ENCODE measurements at regions not wholly inside any gene's neighbourhood (a gene's known extent, or its start where the extent isn't known, plus 50 kb on each side); places are given as distances from the start of the nearest gene placed in this dataset.

GRCh38 chr3:28149960-28150359 lies 91.5 kb upstream of the CMC1 start:
- H3K4me2 ChIP-seq: no peak overlapping the region
- H3K36me3 Mint-ChIP-seq: no peaks in the 10 kb centered on the region
- H2AFZ ChIP-seq (replicated peaks): no peak overlapping the region
- TF ChIP-seq, protein P1, sequence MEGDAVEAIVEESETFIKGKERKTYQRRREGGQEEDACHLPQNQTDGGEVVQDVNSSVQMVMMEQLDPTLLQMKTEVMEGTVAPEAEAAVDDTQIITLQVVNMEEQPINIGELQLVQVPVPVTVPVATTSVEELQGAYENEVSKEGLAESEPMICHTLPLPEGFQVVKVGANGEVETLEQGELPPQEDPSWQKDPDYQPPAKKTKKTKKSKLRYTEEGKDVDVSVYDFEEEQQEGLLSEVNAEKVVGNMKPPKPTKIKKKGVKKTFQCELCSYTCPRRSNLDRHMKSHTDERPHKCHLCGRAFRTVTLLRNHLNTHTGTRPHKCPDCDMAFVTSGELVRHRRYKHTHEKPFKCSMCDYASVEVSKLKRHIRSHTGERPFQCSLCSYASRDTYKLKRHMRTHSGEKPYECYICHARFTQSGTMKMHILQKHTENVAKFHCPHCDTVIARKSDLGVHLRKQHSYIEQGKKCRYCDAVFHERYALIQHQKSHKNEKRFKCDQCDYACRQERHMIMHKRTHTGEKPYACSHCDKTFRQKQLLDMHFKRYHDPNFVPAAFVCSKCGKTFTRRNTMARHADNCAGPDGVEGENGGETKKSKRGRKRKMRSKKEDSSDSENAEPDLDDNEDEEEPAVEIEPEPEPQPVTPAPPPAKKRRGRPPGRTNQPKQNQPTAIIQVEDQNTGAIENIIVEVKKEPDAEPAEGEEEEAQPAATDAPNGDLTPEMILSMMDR (IDR thresholded peaks at IDR 0.05): no peak
- TF ChIP-seq EZH2 (IDR thresholded peaks at IDR 0.05) (no peak), EZH2phosphoT487 (IDR thresholded peaks at IDR 0.05) (no peak)
- no peak overlapping the region for H3K4me3 ChIP-seq
- H3K36me3 ChIP-seq: no peaks in the 10 kb centered on the region
- peaks cover 7% of the 10 kb centered on the region for H3K9me3 Mint-ChIP-seq
- no peaks in the 10 kb centered on the region for H3K79me2 ChIP-seq (ENCODE audit: low read depth)
- H3K4me1 Mint-ChIP-seq: no peaks in the 10 kb centered on the region
- no peaks in the 10 kb centered on the region for H3K4me1 ChIP-seq
- H3K4me3 Mint-ChIP-seq: no peak overlapping the region
- no peaks in the 10 kb centered on the region for H4K20me1 ChIP-seq (ENCODE audit: low read depth)
- DNase-seq (ENCODE audit: low spot score): no peak
- H3K27ac ChIP-seq: no peak overlapping the region
- no peak overlapping the region for H3K27ac Mint-ChIP-seq
- H3K27me3 Mint-ChIP-seq (ENCODE audit: insufficient read depth, low read depth): no peaks in the 10 kb centered on the region
- no peak overlapping the region for H3K9ac ChIP-seq
- no peaks in the 10 kb centered on the region for H3F3A ChIP-seq (ENCODE audit: low read depth)
- H3K27me3 ChIP-seq: no peaks in the 10 kb centered on the region
- H3K9me3 ChIP-seq (ENCODE audit: low read depth): no peaks in the 10 kb centered on the region

GRCh38 chr3:28150465-28151206 lies 90.8 kb upstream of the CMC1 start:
- Histone ChIP-seq H3K79me2 (ENCODE audit: low read depth) (no peaks in the 10 kb centered on the region), H3K27me3 (no peaks in the 10 kb centered on the region), H3K4me2 (no peak overlapping the region), H3K9ac (no peak overlapping the region), H2AFZ (replicated peaks) (no peak overlapping the region), H3K36me3 (no peaks in the 10 kb centered on the region), H4K20me1 (ENCODE audit: low read depth) (no peaks in the 10 kb centered on the region), H3K4me3 (no peak overlapping the region), H3F3A (ENCODE audit: low read depth) (no peaks in the 10 kb centered on the region), H3K4me1 (no peaks in the 10 kb centered on the region), H3K9me3 (ENCODE audit: low read depth) (no peaks in the 10 kb centered on the region), H3K27ac (no peak overlapping the region)
- H3K4me3 Mint-ChIP-seq: no peak overlapping the region
- H3K4me1 Mint-ChIP-seq: no peaks in the 10 kb centered on the region
- peaks cover 7% of the 10 kb centered on the region for H3K9me3 Mint-ChIP-seq
- TF ChIP-seq EZH2 (IDR thresholded peaks at IDR 0.05) (no peak), EZH2phosphoT487 (IDR thresholded peaks at IDR 0.05) (no peak)
- TF ChIP-seq, protein P1 (IDR thresholded peaks at IDR 0.05): no peak
- DNase-seq (ENCODE audit: low spot score): no peak
- no peak overlapping the region for H3K27ac Mint-ChIP-seq
- no peaks in the 10 kb centered on the region for H3K27me3 Mint-ChIP-seq (ENCODE audit: insufficient read depth, low read depth)
- H3K36me3 Mint-ChIP-seq: no peaks in the 10 kb centered on the region

GRCh38 chr3:28151207-28151550 lies 90.2 kb upstream of the CMC1 start:
- no peak overlapping the region for H3K27ac ChIP-seq
- no peaks in the 10 kb centered on the region for H3K4me1 ChIP-seq
- no peaks in the 10 kb centered on the region for H3K79me2 ChIP-seq (ENCODE audit: low read depth)
- no peaks in the 10 kb centered on the region for H3K4me1 Mint-ChIP-seq
- no peak for DNase-seq (ENCODE audit: low spot score)
- H3K4me2 ChIP-seq: no peak overlapping the region
- H3K27ac Mint-ChIP-seq: no peak overlapping the region
- no peaks in the 10 kb centered on the region for H3K27me3 ChIP-seq
- no peak overlapping the region for H2AFZ ChIP-seq (replicated peaks)
- H3F3A ChIP-seq (ENCODE audit: low read depth): no peaks in the 10 kb centered on the region
- H3K9ac ChIP-seq: no peak overlapping the region
- H3K4me3 Mint-ChIP-seq: no peak overlapping the region
- H3K27me3 Mint-ChIP-seq (ENCODE audit: insufficient read depth, low read depth): no peaks in the 10 kb centered on the region
- peaks cover 7% of the 10 kb centered on the region for H3K9me3 Mint-ChIP-seq
- no peak overlapping the region for H3K4me3 ChIP-seq
- no peak for TF ChIP-seq EZH2phosphoT487 (IDR thresholded peaks at IDR 0.05)
- TF ChIP-seq EZH2 (IDR thresholded peaks at IDR 0.05): no peak
- TF ChIP-seq, protein P1 (IDR thresholded peaks at IDR 0.05): no peak
- H3K36me3 ChIP-seq: no peaks in the 10 kb centered on the region
- no peaks in the 10 kb centered on the region for H3K9me3 ChIP-seq (ENCODE audit: low read depth)
- no peaks in the 10 kb centered on the region for H4K20me1 ChIP-seq (ENCODE audit: low read depth)
- H3K36me3 Mint-ChIP-seq: no peaks in the 10 kb centered on the region
